ENCODE measurements at regions not wholly inside any gene's neighbourhood (a gene's known extent, or its start where the extent isn't known, plus 50 kb on each side); places are given as distances from the start of the nearest gene placed in this dataset.

GRCh38 chr3:189529468-189529867 is 101.7 kb upstream of the TP63 start:
- H3K27ac Mint-ChIP-seq, result no peak overlapping the region
- no peaks in the 10 kb centered on the region for H3K9me3 Mint-ChIP-seq
- no peaks in the 10 kb centered on the region for H3K4me1 Mint-ChIP-seq
- no peaks in the 10 kb centered on the region for H3K27me3 ChIP-seq (ENCODE audit: control insufficient read depth, insufficient read depth, low read length, poor library complexity, severe bottlenecking)
- H3K9ac ChIP-seq (ENCODE audit: extremely low read depth, low read length, poor library complexity, severe bottlenecking), result no peak overlapping the region
- no peak for DNase-seq
- no peaks in the 10 kb centered on the region for H3K4me1 ChIP-seq (ENCODE audit: control insufficient read depth, insufficient read depth, low read length)
- TF ChIP-seq, protein P1, sequence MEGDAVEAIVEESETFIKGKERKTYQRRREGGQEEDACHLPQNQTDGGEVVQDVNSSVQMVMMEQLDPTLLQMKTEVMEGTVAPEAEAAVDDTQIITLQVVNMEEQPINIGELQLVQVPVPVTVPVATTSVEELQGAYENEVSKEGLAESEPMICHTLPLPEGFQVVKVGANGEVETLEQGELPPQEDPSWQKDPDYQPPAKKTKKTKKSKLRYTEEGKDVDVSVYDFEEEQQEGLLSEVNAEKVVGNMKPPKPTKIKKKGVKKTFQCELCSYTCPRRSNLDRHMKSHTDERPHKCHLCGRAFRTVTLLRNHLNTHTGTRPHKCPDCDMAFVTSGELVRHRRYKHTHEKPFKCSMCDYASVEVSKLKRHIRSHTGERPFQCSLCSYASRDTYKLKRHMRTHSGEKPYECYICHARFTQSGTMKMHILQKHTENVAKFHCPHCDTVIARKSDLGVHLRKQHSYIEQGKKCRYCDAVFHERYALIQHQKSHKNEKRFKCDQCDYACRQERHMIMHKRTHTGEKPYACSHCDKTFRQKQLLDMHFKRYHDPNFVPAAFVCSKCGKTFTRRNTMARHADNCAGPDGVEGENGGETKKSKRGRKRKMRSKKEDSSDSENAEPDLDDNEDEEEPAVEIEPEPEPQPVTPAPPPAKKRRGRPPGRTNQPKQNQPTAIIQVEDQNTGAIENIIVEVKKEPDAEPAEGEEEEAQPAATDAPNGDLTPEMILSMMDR (conservative IDR thresholded peaks at IDR 0.05), result no peak
- no peaks in the 10 kb centered on the region for H3K36me3 Mint-ChIP-seq (ENCODE audit: low read depth)
- H3K9me3 ChIP-seq (ENCODE audit: control insufficient read depth, low read length), result no peaks in the 10 kb centered on the region
- no peak overlapping the region for H3K4me3 ChIP-seq (ENCODE audit: low read length)
- H3K4me3 Mint-ChIP-seq, result no peak overlapping the region
- H3K36me3 ChIP-seq (ENCODE audit: control insufficient read depth, insufficient read depth, low read length), result no peaks in the 10 kb centered on the region
- H3K27me3 Mint-ChIP-seq (ENCODE audit: insufficient read depth), result no peaks in the 10 kb centered on the region
- WGBS, 2 experiments (ENCODE audit: insufficient coverage in 1 of 2, insufficient read length in 1 of 2), result 100% methylated on average over 1 of the region's 1 CpG; no CpG with 5 or more reads in 1 of the 2 experiments
- no peak overlapping the region for H3K27ac ChIP-seq (ENCODE audit: low read depth, low read length)

- no peak overlapping the region for H3K27ac Mint-ChIP-seq
- Histone ChIP-seq H3K4me1 (ENCODE audit: control insufficient read depth, insufficient read depth, low read length) (no peaks in the 10 kb centered on the region), H3K27me3 (ENCODE audit: control insufficient read depth, insufficient read depth, low read length, poor library complexity, severe bottlenecking) (no peaks in the 10 kb centered on the region), H3K9ac (ENCODE audit: extremely low read depth, low read length, poor library complexity, severe bottlenecking) (no peak overlapping the region), H3K9me3 (ENCODE audit: control insufficient read depth, low read length) (no peaks in the 10 kb centered on the region), H3K36me3 (ENCODE audit: control insufficient read depth, insufficient read depth, low read length) (no peaks in the 10 kb centered on the region), H3K4me3 (ENCODE audit: low read length) (no peak overlapping the region), H3K27ac (ENCODE audit: low read depth, low read length) (no peak overlapping the region)
- no peaks in the 10 kb centered on the region for H3K9me3 Mint-ChIP-seq
- no peaks in the 10 kb centered on the region for H3K27me3 Mint-ChIP-seq (ENCODE audit: insufficient read depth)
- no peak overlapping the region for H3K4me3 Mint-ChIP-seq
- WGBS, 2 experiments (ENCODE audit: insufficient coverage in 1 of 2, insufficient read length in 1 of 2), result 92 to 100% methylated on average over 4 to 5 of the region's 5 CpGs
- TF ChIP-seq, protein P1 (conservative IDR thresholded peaks at IDR 0.05), result no peak
- no peaks in the 10 kb centered on the region for H3K4me1 Mint-ChIP-seq
- no peaks in the 10 kb centered on the region for H3K36me3 Mint-ChIP-seq (ENCODE audit: low read depth)
- no peak for DNase-seq
Measured at GRCh38 chr3:189529889-189530471, 101.2 kb upstream of the TP63 start.

- no peak overlapping the region for H3K9ac ChIP-seq (ENCODE audit: extremely low read depth, low read length, poor library complexity, severe bottlenecking)
- no peak for DNase-seq
- TF ChIP-seq, protein P1 (conservative IDR thresholded peaks at IDR 0.05), result no peak
- Mint-ChIP-seq H3K4me1 (no peaks in the 10 kb centered on the region), H3K9me3 (no peaks in the 10 kb centered on the region), H3K36me3 (ENCODE audit: low read depth) (no peaks in the 10 kb centered on the region), H3K4me3 (no peak overlapping the region), H3K27me3 (ENCODE audit: insufficient read depth) (no peaks in the 10 kb centered on the region), H3K27ac (no peak overlapping the region)
- no peaks in the 10 kb centered on the region for H3K27me3 ChIP-seq (ENCODE audit: control insufficient read depth, insufficient read depth, low read length, poor library complexity, severe bottlenecking)
- H3K4me3 ChIP-seq (ENCODE audit: low read length), result no peak overlapping the region
- H3K4me1 ChIP-seq (ENCODE audit: control insufficient read depth, insufficient read depth, low read length), result no peaks in the 10 kb centered on the region
- H3K27ac ChIP-seq (ENCODE audit: low read depth, low read length), result no peak overlapping the region
- 83 to 88% methylated on average over 4 of the region's 4 CpGs for WGBS, 2 experiments (ENCODE audit: insufficient coverage in 1 of 2, insufficient read length in 1 of 2)
- H3K36me3 ChIP-seq (ENCODE audit: control insufficient read depth, insufficient read depth, low read length), result no peaks in the 10 kb centered on the region
- H3K9me3 ChIP-seq (ENCODE audit: control insufficient read depth, low read length), result no peaks in the 10 kb centered on the region
Measured at GRCh38 chr3:189530822-189531221, 100.4 kb upstream of the TP63 start.

Data from endodermal cell (in vitro differentiated cells).